Aorta (tissue), 5 donors: ENCODE measurements at regions not wholly inside any gene's neighbourhood (a gene's known extent, or its start where the extent isn't known, plus 50 kb on each side); places are given as distances from the start of the nearest gene placed in this dataset.

Experiments
- ATAC-seq: fragments of 200-7000 bp; cut with Tn5 transposase; one replicate; pipeline ENCODE4 v1.9.1; 2022; ENCODE audit warnings: moderate library complexity; ENCODE audit not compliant: low FRiP score
- DNase-seq, 2 donors: peaks; one replicate each; pipeline ENCODE4 v3.0.0-alpha.2; 2020
- H3K27ac ChIP-seq, 2 donors: one replicate each; pipeline ENCODE4 v1.5.1; 2013; ENCODE audit warnings: low read length in 2 of 2, mild to moderate bottlenecking in 2 of 2, moderate library complexity in 2 of 2, control low read depth in 1 of 2, inconsistent platforms in 1 of 2, low read depth in 1 of 2
- H3K27me3 ChIP-seq, 2 donors: one replicate each; pipeline ENCODE4 v1.6.1; 2013; ENCODE audit warnings: control low read depth in 1 of 2, low read length in 1 of 2, mild to moderate bottlenecking in 1 of 2, moderate library complexity in 1 of 2; ENCODE audit not compliant: insufficient read depth in 2 of 2, control insufficient read depth in 1 of 2
- H3K36me3 ChIP-seq, 2 donors: one replicate each; pipeline ENCODE4 v1.6.1; 2013; ENCODE audit warnings: control low read depth in 1 of 2, low read length in 1 of 2, mild to moderate bottlenecking in 1 of 2; ENCODE audit not compliant: insufficient read depth in 2 of 2, control insufficient read depth in 1 of 2
- H3K4me1 ChIP-seq, 2 donors: one replicate each; pipeline ENCODE4 v1.6.1; 2013; ENCODE audit warnings: low read length in 2 of 2, control low read depth in 1 of 2, mild to moderate bottlenecking in 1 of 2, moderate library complexity in 1 of 2; ENCODE audit not compliant: insufficient read depth in 2 of 2, control insufficient read depth in 1 of 2
- H3K4me3 ChIP-seq, 2 donors: one replicate each; pipeline ENCODE4 v1.5.1; 2013; ENCODE audit warnings: low read length in 2 of 2, control low read depth in 1 of 2, mild to moderate bottlenecking in 1 of 2
- H3K9me3 ChIP-seq: one replicate; pipeline ENCODE4 v1.6.1; 2013; ENCODE audit warnings: mild to moderate bottlenecking, low read length; ENCODE audit not compliant: control insufficient read depth
- WGBS, 2 donors: extraction: QIAGEN DNeasy Blood & Tissue Kit; methylation state at CpG; one replicate each; pipeline ENCODE4 v1.1.7; 2013; 5-methylcytosine and 5-hydroxymethylcytosine counted together
- intact Hi-C, 2 donors: fragments of 100-400 bp; cut with DNase I; formaldehyde crosslinking; loops; one replicate each; pipeline versions ENCODE4 v1.14.2 to v1.15.0; 2022
- donor health status: healthy with polysubstance abuse.
- donor health status: Bipolar disorder and iron deficiency.
- donor health status: DM: no; HTN: no; CAD: no.
- donor health status: DM: no; HTN: no; CAD: no.
- donor health status: DM: yes; HTN: yes; CAD: no.

GRCh38 chr2:111219285-111219684 is 98.6 kb downstream of the BCL2L11 start:
- H3K27me3 ChIP-seq: no peaks in the 10 kb centered on the region
- no peak overlapping the region for H3K27ac ChIP-seq
- WGBS, 2 donors: 83 to 86% methylated on average over 6 of the region's 6 CpGs
- no peak overlapping the region for H3K4me3 ChIP-seq
- H3K9me3 ChIP-seq: no peaks in the 10 kb centered on the region
- no peaks in the 10 kb centered on the region for H3K4me1 ChIP-seq
- no peak for ATAC-seq
- no peak for DNase-seq
- H3K36me3 ChIP-seq: no peaks in the 10 kb centered on the region
- intact Hi-C loops: no loop called here

GRCh38 chr2:111219734-111220505 is 99.2 kb downstream of the BCL2L11 start:
- Histone ChIP-seq H3K27me3 (no peaks in the 10 kb centered on the region), H3K4me3 (no peak overlapping the region), H3K36me3 (no peaks in the 10 kb centered on the region), H3K4me1 (no peaks in the 10 kb centered on the region), H3K9me3 (no peaks in the 10 kb centered on the region), H3K27ac (no peak overlapping the region)
- DNase-seq (no peak), ATAC-seq (no peak)
- 89 to 90% methylated on average over 5 of the region's 5 CpGs for WGBS, 2 donors
- intact Hi-C loops: no loop called here

- Histone ChIP-seq H3K27ac (no peak overlapping the region), H3K4me3 (no peak overlapping the region), H3K4me1 (no peaks in the 10 kb centered on the region), H3K9me3 (no peaks in the 10 kb centered on the region), H3K27me3 (no peaks in the 10 kb centered on the region), H3K36me3 (no peaks in the 10 kb centered on the region)
- DNase-seq: no peak
- 98 to 100% methylated on average over 1 of the region's 1 CpG for WGBS, 2 donors
- ATAC-seq: no peak
- intact Hi-C loops: no loop called here
These were observed 100.2 kb downstream of the BCL2L11 start for GRCh38 chr2:111220962-111221361.

GRCh38 chr2:111221701-111222100 is 101.0 kb downstream of the BCL2L11 start:
- no peaks in the 10 kb centered on the region for H3K27me3 ChIP-seq
- 85 to 88% methylated on average over 3 of the region's 3 CpGs for WGBS, 2 donors
- no peaks in the 10 kb centered on the region for H3K36me3 ChIP-seq
- H3K4me1 ChIP-seq: no peaks in the 10 kb centered on the region
- DNase-seq (no peak), ATAC-seq (no peak)
- H3K9me3 ChIP-seq: no peaks in the 10 kb centered on the region
- H3K4me3 ChIP-seq: no peak overlapping the region
- intact Hi-C loops: no loop called here
- no peak overlapping the region for H3K27ac ChIP-seq

GRCh38 chr2:111222204-111222866 is 101.6 kb downstream of the BCL2L11 start:
- H3K4me3 ChIP-seq: no peak overlapping the region
- H3K27ac ChIP-seq: no peak overlapping the region
- H3K4me1 ChIP-seq: no peaks in the 10 kb centered on the region
- H3K36me3 ChIP-seq: no peaks in the 10 kb centered on the region
- DNase-seq: no peak
- no peak for ATAC-seq
- WGBS, 2 donors: 68 to 71% methylated on average over 3 of the region's 3 CpGs
- no peaks in the 10 kb centered on the region for H3K9me3 ChIP-seq
- no peaks in the 10 kb centered on the region for H3K27me3 ChIP-seq
- intact Hi-C loops: no loop called here

- Histone ChIP-seq H3K4me3 (no peak overlapping the region), H3K27me3 (no peaks in the 10 kb centered on the region), H3K36me3 (no peaks in the 10 kb centered on the region), H3K27ac (no peak overlapping the region), H3K9me3 (no peaks in the 10 kb centered on the region), H3K4me1 (no peaks in the 10 kb centered on the region)
- DNase-seq (no peak), ATAC-seq (no peak)
- intact Hi-C loops: no loop called here
- WGBS, 2 donors: 98 to 99% methylated on average over 3 of the region's 3 CpGs
These were observed 105.1 kb downstream of the BCL2L11 start for GRCh38 chr2:111225856-111226255.

- no peaks in the 10 kb centered on the region for H3K4me1 ChIP-seq
- no peak for DNase-seq
- ATAC-seq: no peak
- no peak overlapping the region for H3K4me3 ChIP-seq
- H3K27ac ChIP-seq: no peak overlapping the region
- intact Hi-C loops: no loop called here
- 79 to 80% methylated on average over 6 of the region's 6 CpGs for WGBS, 2 donors
- H3K36me3 ChIP-seq: peaks cover 0 to 3% of the 10 kb centered on the region in 2 donors
- no peaks in the 10 kb centered on the region for H3K9me3 ChIP-seq
- H3K27me3 ChIP-seq: no peaks in the 10 kb centered on the region
These were observed 106.4 kb downstream of the BCL2L11 start for GRCh38 chr2:111226876-111227700.

- WGBS, 2 donors: 71 to 87% methylated on average over 6 of the region's 6 CpGs
- Histone ChIP-seq H3K36me3 (peaks cover 0 to 3% of the 10 kb centered on the region in 2 donors), H3K4me1 (no peaks in the 10 kb centered on the region), H3K27me3 (no peaks in the 10 kb centered on the region), H3K9me3 (no peaks in the 10 kb centered on the region), H3K27ac (no peak overlapping the region), H3K4me3 (no peak overlapping the region)
- ATAC-seq (no peak), DNase-seq (no peak)
- intact Hi-C loops: no loop called here
These were observed 107.0 kb downstream of the BCL2L11 start for GRCh38 chr2:111227716-111228141.
